HL-60 (cell line): ENCODE measurements at regions not wholly inside any gene's neighbourhood (a gene's known extent, or its start where the extent isn't known, plus 50 kb on each side); places are given as distances from the start of the nearest gene placed in this dataset.

Experiments used
- GABPA ChIP-seq: IDR thresholded peaks from 2 replicates; pipeline ENCODE4 v1.6.1; 2012; ENCODE audit warnings: low read depth
- POLR2AphosphoS5 ChIP-seq: IDR thresholded peaks from 2 replicates; pipeline ENCODE4 v1.6.1; 2012; ENCODE audit warnings: low read depth
- SPI1 ChIP-seq: IDR thresholded peaks from 2 replicates; pipeline ENCODE4 v1.6.1; 2012; ENCODE audit warnings: low read depth, mild to moderate bottlenecking, borderline replicate concordance
- TF ChIP-seq, protein P1 (sequence below): IDR thresholded peaks from one replicate; pipeline ENCODE4 v1.5.1; 2011; ENCODE audit warnings: low read length, control low read depth, inconsistent platforms; ENCODE audit not compliant: insufficient read depth
- TF ChIP-seq, protein P2 (sequence below): IDR thresholded peaks from 2 replicates; pipeline ENCODE4 v1.6.1; 2012; ENCODE audit warnings: low read depth; ENCODE audit not compliant: insufficient replicate concordance

DNA sequence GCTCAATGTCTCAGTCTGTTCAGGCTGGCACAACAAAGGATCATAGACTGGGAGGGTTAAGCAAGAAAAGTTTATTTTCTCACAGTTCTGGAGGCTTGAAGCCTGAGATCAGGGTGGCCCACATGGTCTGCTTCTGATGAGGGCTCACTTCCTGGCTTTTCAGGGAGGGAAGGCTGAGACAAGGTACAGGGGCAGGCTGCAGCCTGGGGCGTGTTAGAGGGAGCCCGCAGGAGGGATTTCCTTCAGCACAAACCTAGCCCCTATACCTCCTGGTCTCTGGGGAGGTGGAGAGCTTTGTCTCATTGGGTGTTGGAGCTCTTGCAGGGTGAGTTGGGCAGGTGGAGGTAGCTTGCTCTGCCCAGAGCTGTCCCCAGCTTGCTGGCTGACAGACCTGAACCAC, 81.1 kb upstream of the GPR6 start:
- TF ChIP-seq, protein P1, sequence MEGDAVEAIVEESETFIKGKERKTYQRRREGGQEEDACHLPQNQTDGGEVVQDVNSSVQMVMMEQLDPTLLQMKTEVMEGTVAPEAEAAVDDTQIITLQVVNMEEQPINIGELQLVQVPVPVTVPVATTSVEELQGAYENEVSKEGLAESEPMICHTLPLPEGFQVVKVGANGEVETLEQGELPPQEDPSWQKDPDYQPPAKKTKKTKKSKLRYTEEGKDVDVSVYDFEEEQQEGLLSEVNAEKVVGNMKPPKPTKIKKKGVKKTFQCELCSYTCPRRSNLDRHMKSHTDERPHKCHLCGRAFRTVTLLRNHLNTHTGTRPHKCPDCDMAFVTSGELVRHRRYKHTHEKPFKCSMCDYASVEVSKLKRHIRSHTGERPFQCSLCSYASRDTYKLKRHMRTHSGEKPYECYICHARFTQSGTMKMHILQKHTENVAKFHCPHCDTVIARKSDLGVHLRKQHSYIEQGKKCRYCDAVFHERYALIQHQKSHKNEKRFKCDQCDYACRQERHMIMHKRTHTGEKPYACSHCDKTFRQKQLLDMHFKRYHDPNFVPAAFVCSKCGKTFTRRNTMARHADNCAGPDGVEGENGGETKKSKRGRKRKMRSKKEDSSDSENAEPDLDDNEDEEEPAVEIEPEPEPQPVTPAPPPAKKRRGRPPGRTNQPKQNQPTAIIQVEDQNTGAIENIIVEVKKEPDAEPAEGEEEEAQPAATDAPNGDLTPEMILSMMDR: no peak
- TF ChIP-seq, protein P2, sequence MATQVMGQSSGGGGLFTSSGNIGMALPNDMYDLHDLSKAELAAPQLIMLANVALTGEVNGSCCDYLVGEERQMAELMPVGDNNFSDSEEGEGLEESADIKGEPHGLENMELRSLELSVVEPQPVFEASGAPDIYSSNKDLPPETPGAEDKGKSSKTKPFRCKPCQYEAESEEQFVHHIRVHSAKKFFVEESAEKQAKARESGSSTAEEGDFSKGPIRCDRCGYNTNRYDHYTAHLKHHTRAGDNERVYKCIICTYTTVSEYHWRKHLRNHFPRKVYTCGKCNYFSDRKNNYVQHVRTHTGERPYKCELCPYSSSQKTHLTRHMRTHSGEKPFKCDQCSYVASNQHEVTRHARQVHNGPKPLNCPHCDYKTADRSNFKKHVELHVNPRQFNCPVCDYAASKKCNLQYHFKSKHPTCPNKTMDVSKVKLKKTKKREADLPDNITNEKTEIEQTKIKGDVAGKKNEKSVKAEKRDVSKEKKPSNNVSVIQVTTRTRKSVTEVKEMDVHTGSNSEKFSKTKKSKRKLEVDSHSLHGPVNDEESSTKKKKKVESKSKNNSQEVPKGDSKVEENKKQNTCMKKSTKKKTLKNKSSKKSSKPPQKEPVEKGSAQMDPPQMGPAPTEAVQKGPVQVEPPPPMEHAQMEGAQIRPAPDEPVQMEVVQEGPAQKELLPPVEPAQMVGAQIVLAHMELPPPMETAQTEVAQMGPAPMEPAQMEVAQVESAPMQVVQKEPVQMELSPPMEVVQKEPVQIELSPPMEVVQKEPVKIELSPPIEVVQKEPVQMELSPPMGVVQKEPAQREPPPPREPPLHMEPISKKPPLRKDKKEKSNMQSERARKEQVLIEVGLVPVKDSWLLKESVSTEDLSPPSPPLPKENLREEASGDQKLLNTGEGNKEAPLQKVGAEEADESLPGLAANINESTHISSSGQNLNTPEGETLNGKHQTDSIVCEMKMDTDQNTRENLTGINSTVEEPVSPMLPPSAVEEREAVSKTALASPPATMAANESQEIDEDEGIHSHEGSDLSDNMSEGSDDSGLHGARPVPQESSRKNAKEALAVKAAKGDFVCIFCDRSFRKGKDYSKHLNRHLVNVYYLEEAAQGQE: no peak
- no peak for TF ChIP-seq POLR2AphosphoS5
- no peak for TF ChIP-seq GABPA
- TF ChIP-seq SPI1: no peak
